ENCODE measurements at regions not wholly inside any gene's neighbourhood (a gene's known extent, or its start where the extent isn't known, plus 50 kb on each side); places are given as distances from the start of the nearest gene placed in this dataset.
"Not testable (repeated sequence)": the region's sequence is repeated elsewhere in the genome, so short reads cannot be mapped to it uniquely, and the experiment has no call there.

- no peak for DNase-seq (ENCODE audit: low read depth in 2 of 3, low spot score in 1 of 3)
Observed at GRCh38 chr2:16063251-16063850, 123.0 kb downstream of the MYCN start.

DNA sequence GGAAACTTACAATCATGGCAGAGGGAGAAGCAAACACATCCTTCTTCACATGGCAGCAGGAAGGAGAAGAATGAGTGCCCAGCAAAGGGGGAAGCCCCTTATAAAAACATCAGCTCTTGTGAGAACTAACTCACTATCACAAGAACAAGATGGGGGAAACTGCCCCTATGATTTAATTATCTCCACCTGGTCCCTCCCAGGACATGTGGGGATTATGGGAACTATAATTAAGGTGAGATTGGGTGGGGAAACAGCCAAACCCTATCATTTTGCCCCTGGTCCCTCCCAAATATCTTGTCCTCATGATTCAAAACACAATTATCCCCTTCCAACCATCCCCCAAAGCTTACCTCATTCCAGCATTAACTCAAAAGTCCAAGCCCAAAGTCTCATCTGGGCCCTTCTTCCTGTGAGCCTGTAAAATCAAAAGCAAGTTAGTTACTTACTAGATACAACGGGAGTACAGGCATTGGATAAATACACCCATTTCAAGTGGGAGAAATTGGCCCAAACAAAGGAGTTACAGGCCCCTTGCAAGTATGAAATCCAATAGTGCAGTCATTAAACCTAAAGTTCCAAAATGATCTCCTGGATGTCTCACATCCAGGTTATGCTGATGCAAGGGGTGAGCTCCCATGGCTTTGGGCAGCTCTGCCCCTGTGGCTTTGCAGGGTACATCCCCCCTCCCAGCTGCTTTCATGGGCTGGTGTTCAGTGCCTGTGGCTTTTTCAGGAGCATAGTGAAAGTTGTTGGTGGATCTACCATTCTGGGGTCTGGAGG, 122.3 kb downstream of the MYCN start:
- DNase-seq (ENCODE audit: low read depth in 2 of 3, low spot score in 1 of 3): no peak

DNA sequence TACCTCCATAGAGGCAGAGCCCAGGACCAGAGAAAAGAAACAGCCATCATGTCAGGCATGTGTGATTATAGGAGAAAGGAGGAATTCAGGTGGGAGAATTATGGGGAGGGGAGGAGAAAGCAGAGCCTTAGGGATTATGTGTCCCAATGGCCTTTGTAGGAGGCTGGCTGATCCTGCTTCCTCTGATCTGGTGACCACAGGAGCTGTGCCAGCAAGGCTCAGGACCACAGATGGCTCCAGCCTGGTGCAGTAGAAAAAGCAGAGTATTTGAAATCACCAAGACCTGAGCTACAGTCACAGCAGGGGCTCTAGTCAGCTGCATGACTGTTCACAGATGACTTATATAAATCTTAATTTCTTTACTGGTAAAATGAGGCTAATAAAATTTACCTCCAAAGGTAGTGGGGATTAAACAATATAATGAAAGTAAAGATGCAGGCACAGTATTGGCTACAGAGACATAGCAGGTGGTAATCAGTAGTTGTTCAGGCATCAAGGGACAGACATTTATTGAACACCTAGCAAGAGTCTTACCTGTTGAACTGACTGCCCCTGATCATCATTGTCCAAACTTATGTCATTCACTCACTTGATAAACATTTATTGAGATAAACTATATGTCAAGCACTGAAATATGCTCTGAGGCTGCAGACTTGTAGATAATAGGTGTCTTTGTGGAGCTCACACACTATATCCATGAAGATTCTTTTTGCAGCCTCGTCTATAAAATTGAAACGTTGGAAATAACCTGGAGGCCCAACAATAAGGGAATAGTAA, 121.3 kb downstream of the MYCN start:
- no peak for DNase-seq (ENCODE audit: low read depth in 2 of 3, low spot score in 1 of 3)

GRCh38 chr2:16060936-16061338, 120.6 kb downstream of the MYCN start:
- no peak for DNase-seq (ENCODE audit: low read depth in 2 of 3, low spot score in 1 of 3)

DNA sequence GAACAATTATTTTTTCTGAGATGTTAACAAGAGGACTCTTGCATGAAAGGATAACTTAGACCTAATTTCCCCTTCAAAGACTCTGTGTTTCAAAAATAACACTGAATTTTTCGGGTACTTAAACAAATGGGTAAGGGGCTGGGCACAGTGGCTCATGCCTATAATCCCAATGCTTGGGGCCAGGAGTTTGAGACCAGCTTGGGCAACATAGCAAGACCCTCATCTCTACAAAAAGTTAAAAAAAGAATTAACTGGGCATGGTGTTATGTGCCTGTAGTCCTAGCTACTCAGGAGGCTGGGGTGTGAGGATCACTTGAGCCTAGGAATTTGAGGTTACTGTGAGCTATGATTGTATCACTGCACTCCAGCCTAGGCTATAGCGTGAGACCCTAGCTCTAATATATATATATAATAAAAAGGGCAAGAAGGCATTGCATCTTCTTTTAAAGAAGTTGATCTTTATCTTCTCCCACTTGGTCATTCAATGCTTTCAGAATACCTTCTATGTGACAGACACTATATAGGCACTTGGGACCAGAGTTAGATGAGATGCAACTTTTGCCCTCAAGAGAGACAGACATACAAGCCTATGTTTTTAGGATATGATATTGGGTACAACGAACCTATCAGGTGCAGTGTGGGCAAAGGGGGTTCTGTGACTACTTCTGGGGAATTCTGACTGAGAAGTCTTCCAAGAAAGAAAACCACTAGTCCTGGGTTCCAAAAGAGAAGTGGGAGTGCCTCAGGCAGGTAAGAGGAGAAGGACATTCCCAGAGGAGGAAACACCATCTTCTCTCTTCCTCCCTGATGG, 120.0 kb downstream of the MYCN start:
- DNase-seq (ENCODE audit: low read depth in 2 of 3, low spot score in 1 of 3): no peak

DNA sequence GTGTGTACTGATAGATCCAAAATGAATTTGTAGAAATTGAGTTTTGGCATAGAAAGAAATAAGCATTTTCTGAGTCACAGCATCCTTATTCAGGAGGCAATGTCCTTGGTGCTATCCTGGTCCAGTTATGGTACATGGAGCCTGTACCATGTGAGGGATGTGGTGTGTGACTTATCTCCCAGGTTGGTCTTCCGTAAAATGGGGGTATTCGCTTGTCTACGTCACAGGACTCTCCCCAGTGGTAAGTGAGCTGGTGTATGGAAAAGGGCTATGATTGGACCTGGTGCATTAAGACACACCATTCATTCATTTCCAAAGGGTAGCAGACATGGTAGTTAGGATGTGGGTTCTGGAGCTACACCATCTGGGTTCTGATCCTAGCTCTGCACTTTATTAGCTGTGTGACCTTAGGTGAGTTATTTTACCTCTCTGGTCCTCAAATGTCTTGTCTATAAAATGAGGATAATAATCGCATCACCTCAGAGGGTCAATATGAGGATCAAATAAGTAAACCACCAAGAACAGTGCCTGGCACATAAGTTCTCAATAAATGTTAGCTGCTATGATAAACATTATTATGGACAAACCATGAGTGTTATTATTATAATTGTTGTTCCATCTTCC, 119.2 kb downstream of the MYCN start:
- no peak for DNase-seq (ENCODE audit: low read depth in 2 of 3, low spot score in 1 of 3)

DNA sequence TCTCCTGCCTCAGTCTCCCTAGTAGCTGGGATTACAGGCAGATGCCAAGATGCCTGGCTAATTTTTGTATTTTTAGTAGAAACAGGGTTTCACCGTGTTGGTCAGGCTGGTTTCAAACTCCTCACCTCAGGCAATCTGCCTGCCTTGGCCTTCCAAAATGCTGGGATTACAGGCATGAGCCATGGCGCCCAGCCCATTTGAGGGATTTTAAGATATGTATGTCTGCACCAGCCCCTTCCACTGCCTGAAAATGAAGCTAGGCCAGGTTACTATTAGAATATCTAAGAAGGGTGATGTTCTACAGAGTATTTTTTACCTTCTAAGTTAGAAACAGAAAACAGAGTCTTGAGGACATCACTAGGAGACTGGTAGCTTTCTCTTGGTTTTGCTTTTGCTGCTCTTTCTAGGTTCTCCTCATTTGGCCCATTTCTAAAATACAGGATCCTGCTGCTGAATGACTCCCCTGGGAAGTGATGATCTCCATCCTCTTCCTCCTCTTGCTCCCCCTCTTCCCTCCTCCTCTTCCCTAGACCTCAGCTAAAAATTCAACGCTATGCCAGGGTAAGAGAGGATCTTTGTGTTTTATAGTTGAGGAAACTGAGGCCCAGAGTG, 118.5 kb downstream of the MYCN start:
- no peak for DNase-seq (ENCODE audit: low read depth in 2 of 3, low spot score in 1 of 3)

- no peak for DNase-seq (ENCODE audit: low read depth in 2 of 3, low spot score in 1 of 3)
Observed at GRCh38 chr2:16058256-16058655, 117.9 kb downstream of the MYCN start.

GRCh38 chr2:16057661-16058060, 117.3 kb downstream of the MYCN start:
- no peak for DNase-seq (ENCODE audit: low read depth in 2 of 3, low spot score in 1 of 3)

DNA sequence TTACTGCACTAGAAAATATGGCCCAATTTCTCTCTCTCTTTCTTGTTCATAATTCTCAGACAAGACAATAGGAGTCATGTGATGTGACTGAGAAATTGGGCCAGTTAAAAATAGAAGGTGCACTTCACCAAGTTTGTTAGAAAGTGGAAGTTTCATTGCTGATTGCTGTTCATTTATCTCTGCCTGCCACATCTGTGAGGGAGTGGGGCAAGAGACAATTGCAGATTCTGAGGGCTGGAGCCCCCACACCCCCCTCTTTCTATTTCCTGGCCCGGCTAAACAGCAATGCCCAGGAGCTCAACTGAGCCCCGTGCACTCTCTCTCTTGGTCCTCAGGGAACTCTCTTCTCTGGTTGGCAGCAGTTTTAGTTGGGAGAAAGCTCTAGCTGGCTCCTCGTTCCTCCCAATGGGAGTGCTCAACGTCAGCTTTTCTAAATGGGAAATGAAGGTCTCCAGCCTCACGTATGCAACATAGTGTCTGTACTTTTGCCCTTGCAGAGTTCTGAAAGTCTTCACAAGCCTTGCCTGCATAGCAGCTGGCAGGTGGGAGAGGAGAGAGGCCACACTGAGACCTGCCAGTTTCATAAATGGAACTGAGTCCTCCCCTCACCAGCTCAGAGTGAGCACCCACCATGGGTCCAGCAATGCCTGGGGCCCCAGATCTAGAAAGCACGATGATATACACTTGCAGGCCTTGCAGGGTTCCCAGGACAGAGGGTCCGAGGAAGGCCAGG, 115.7 kb downstream of the MYCN start:
- DNase-seq (ENCODE audit: low read depth in 2 of 3, low spot score in 1 of 3): no peak

- DNase-seq (ENCODE audit: low read depth in 2 of 3, low spot score in 1 of 3): no peak
Observed at GRCh38 chr2:16053437-16054257, 113.3 kb downstream of the MYCN start.

- not testable (repeated sequence) for DNase-seq (ENCODE audit: low read depth in 2 of 3, low spot score in 1 of 3)
Observed at GRCh38 chr2:16052571-16053052, 112.3 kb downstream of the MYCN start.

DNA sequence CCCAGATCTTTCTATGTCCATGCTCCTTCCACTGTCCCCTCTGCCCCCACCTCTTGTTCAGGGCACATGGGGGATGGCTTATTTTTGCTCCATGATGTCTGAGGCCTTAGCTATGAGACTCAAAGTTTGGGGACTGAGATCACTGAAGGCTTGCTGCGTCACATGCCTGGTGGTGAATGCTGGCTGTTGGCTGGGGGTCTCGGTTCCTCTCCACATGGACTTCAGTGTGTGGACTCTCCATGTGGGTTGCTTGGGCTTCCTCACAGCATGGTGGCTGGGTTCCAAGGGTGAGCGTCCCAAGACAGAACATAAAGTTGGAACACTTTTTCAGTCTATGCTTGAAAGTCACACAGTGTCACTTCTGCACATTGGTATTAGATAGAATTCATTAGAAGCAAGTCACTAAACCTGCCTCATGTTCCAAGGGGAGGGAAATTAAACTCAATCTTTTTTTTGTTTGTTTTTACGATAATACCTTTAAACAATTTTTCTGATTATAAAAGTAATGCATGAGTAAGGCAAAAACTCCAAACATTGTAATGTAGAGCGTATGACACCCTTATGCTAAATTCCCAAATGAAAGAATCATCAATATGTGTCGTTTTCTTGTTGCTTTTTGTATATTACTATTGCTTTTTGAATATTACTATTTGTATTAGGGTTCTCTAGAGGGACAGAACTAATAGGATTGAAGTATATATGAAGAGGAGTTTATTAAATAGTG, 111.7 kb downstream of the MYCN start:
- no peak for DNase-seq (ENCODE audit: low read depth in 2 of 3, low spot score in 1 of 3)

- DNase-seq (ENCODE audit: low read depth in 2 of 3, low spot score in 1 of 3): no peak
Observed at GRCh38 chr2:16050908-16051489, 110.6 kb downstream of the MYCN start.

DNA sequence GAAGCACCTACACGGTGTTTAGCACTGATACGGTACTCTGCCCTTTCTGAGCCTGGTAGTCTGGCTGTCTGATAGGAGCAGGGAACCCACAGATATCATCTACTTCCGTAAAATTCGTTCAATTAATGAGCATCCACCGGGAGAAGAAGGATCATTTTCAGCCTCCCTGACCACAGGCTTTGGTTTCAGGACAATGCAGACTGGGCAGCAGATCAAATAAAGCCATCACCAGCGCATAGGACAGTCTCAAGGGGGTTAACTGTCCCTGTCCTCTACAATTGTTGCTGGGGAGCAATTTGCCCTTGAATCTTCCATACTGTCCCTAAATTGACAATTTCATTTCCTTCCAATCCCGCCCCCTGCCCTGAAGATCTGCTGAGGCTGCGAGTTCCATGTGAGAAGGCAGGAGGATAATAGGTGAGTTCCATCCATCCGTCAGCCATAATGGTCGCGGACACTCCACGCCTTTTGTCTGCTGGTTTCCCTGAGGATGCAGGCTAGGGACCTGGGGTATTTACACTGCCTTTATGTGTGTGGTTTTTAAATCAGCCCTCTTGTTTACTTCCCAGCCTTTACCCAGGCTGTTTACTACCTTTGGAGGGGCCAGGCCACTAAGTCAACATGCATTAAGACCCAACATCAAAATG, 110.0 kb downstream of the MYCN start:
- no peak for DNase-seq (ENCODE audit: low read depth in 2 of 3, low spot score in 1 of 3)

GRCh38 chr2:16049406-16049805, 109.1 kb downstream of the MYCN start:
- DNase-seq (ENCODE audit: low read depth in 2 of 3, low spot score in 1 of 3): no peak

DNA sequence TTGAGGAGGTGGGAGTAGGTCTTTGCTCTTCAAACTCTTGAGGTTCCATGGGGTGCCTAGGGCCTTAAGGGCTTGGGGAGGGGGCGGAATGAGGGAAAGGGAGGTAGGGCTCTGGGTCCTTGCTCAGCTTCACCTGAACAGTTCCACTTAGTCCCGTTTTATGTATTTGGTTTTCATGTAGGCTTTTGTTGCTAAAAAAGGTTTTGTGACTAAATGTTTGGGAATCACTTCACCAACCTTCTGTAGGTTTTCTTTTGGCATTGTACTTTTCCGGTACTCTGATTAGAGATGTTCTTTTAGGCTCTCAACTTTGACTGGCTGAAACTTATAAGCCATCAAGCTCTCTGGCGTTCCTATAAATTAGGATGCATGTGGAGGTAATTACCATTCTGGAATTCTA, 108.1 kb downstream of the MYCN start:
- DNase-seq (ENCODE audit: low read depth in 2 of 3, low spot score in 1 of 3): no peak
